Fibroblast of lung (primary cell): ENCODE measurements at regions not wholly inside any gene's neighbourhood (a gene's known extent, or its start where the extent isn't known, plus 50 kb on each side); places are given as distances from the start of the nearest gene placed in this dataset.

Source experiments
- DNase-seq, 2 donors: peaks; one replicate each; pipeline versions ENCODE4 v3.0.0 to v3.0.0-alpha.2; 2010; ENCODE audit warnings: low read depth in 2 of 2
- H2AFZ ChIP-seq: 2 replicates; pipeline ENCODE4 v1.5.1; 2012; ENCODE audit warnings: low read length, control low read depth, inconsistent platforms
- H3K27ac ChIP-seq: 2 replicates; pipeline ENCODE4 v1.5.1; 2011; ENCODE audit warnings: low read length, control low read depth; ENCODE audit not compliant: insufficient read depth
- H3K27me3 ChIP-seq: 2 replicates; pipeline ENCODE4 v1.5.1; 2011; ENCODE audit warnings: mild to moderate bottlenecking, low read length; ENCODE audit not compliant: control insufficient read depth, insufficient read depth
- H3K36me3 ChIP-seq: 2 replicates; pipeline ENCODE4 v1.5.1; 2011; ENCODE audit warnings: low read length; ENCODE audit not compliant: control insufficient read depth, insufficient read depth
- H3K4me1 ChIP-seq: 2 replicates; pipeline ENCODE4 v1.5.1; 2011; ENCODE audit warnings: low read length; ENCODE audit not compliant: control insufficient read depth, insufficient read depth; ENCODE audit errors: extremely low read depth
- H3K4me2 ChIP-seq: 2 replicates; pipeline ENCODE4 v1.5.1; 2011; ENCODE audit warnings: low read length, control low read depth; ENCODE audit not compliant: insufficient read depth; ENCODE audit errors: extremely low read depth
- H3K4me3 ChIP-seq, 4 experiments: fragments of 200-600 bp in 1 of 4; sonication (generic) in 1 of 4; replicated peaks in 1 of 4; 2 replicates each; pipeline ENCODE4 v1.5.1; 2011 to 2016; ENCODE audit warnings: low read length in 4 of 4, low read depth in 3 of 4, mild to moderate bottlenecking in 3 of 4, control low read depth in 2 of 4, inconsistent platforms in 1 of 4, mixed read lengths in 1 of 4; ENCODE audit not compliant: insufficient read depth in 1 of 4; ENCODE audit errors: control extremely low read depth in 1 of 4
- H3K79me2 ChIP-seq: 2 replicates; pipeline ENCODE4 v1.5.1; 2012; ENCODE audit warnings: mild to moderate bottlenecking, low read length, inconsistent platforms; ENCODE audit not compliant: control insufficient read depth, insufficient read depth
- H3K9ac ChIP-seq: 2 replicates; pipeline ENCODE4 v1.5.1; 2011; ENCODE audit warnings: mild to moderate bottlenecking, low read length, control low read depth; ENCODE audit not compliant: insufficient read depth
- H3K9me3 ChIP-seq: 2 replicates; pipeline ENCODE4 v1.5.1; 2012; ENCODE audit warnings: low read depth, low read length; ENCODE audit not compliant: control insufficient read depth, insufficient read depth
- H4K20me1 ChIP-seq: 2 replicates; pipeline ENCODE4 v1.5.1; 2011; ENCODE audit warnings: low read length; ENCODE audit not compliant: control insufficient read depth, insufficient read depth; ENCODE audit errors: extremely low read depth
- CTCF ChIP-seq, 2 donors: IDR thresholded peaks in 1 of 2; conservative IDR thresholded peaks in 1 of 2; 1 replicate in 1 of 2; 2 replicates in 1 of 2; pipeline ENCODE4 v1.5.1; 2011 to 2012; ENCODE audit warnings: low read length in 2 of 2, control low read depth in 1 of 2, inconsistent platforms in 1 of 2, low read depth in 1 of 2, mild to moderate bottlenecking in 1 of 2
- EZH2 ChIP-seq: IDR thresholded peaks from 2 replicates; pipeline ENCODE4 v1.5.1; 2012; ENCODE audit warnings: low read length, control low read depth, mild to moderate bottlenecking; ENCODE audit errors: missing control alignments

GRCh38 chr13:65882810-65883209, 1347.3 kb downstream of the PCDH9 start:
- H3K4me3 ChIP-seq, result no peak overlapping the region
- no peak overlapping the region for H3K9ac ChIP-seq
- no peaks in the 10 kb centered on the region for H3K9me3 ChIP-seq
- no peaks in the 10 kb centered on the region for H3K36me3 ChIP-seq
- H3K4me1 ChIP-seq, result no peaks in the 10 kb centered on the region
- H2AFZ ChIP-seq, result no peak overlapping the region
- H3K79me2 ChIP-seq, result no peaks in the 10 kb centered on the region
- no peaks in the 10 kb centered on the region for H4K20me1 ChIP-seq
- H3K27me3 ChIP-seq, result no peaks in the 10 kb centered on the region
- H3K27ac ChIP-seq, result no peak overlapping the region
- TF ChIP-seq CTCF (conservative IDR thresholded peaks at IDR 0.05 in 1 of 2, IDR thresholded peaks at IDR 0.05 in 1 of 2; ENCODE audit: low read depth in 1 of 2, low read length in 2 of 2) (no peak), EZH2 (no peak)
- DNase-seq, result no peak
- no peak overlapping the region for H3K4me2 ChIP-seq

- H2AFZ ChIP-seq, result no peak overlapping the region
- no peak overlapping the region for H3K4me3 ChIP-seq
- H3K79me2 ChIP-seq, result no peaks in the 10 kb centered on the region
- H3K36me3 ChIP-seq, result no peaks in the 10 kb centered on the region
- no peak overlapping the region for H3K27ac ChIP-seq
- H3K27me3 ChIP-seq, result no peaks in the 10 kb centered on the region
- H4K20me1 ChIP-seq, result no peaks in the 10 kb centered on the region
- no peaks in the 10 kb centered on the region for H3K4me1 ChIP-seq
- no peak overlapping the region for H3K9ac ChIP-seq
- H3K9me3 ChIP-seq, result no peaks in the 10 kb centered on the region
- no peak for DNase-seq
- TF ChIP-seq CTCF (conservative IDR thresholded peaks at IDR 0.05 in 1 of 2, IDR thresholded peaks at IDR 0.05 in 1 of 2; ENCODE audit: low read depth in 1 of 2, low read length in 2 of 2) (no peak), EZH2 (no peak)
- H3K4me2 ChIP-seq, result no peak overlapping the region
Measured at GRCh38 chr13:65881561-65882155, 1348.5 kb downstream of the PCDH9 start.

GRCh38 chr13:65875031-65875430, 1355.1 kb downstream of the PCDH9 start:
- no peaks in the 10 kb centered on the region for H3K27me3 ChIP-seq
- no peak overlapping the region for H3K4me3 ChIP-seq
- no peaks in the 10 kb centered on the region for H3K9me3 ChIP-seq
- H3K27ac ChIP-seq, result no peak overlapping the region
- H4K20me1 ChIP-seq, result no peaks in the 10 kb centered on the region
- no peak overlapping the region for H2AFZ ChIP-seq
- no peak overlapping the region for H3K4me2 ChIP-seq
- H3K4me1 ChIP-seq, result no peaks in the 10 kb centered on the region
- no peak overlapping the region for H3K9ac ChIP-seq
- no peak for DNase-seq
- no peaks in the 10 kb centered on the region for H3K79me2 ChIP-seq
- TF ChIP-seq CTCF (conservative IDR thresholded peaks at IDR 0.05 in 1 of 2, IDR thresholded peaks at IDR 0.05 in 1 of 2; ENCODE audit: low read depth in 1 of 2, low read length in 2 of 2) (no peak), EZH2 (no peak)
- H3K36me3 ChIP-seq, result no peaks in the 10 kb centered on the region
